K562 (cell line): ENCODE measurements at regions not wholly inside any gene's neighbourhood (a gene's known extent, or its start where the extent isn't known, plus 50 kb on each side); places are given as distances from the start of the nearest gene placed in this dataset.

ENCODE experiments used
- ATAC-seq: fragments of 200-7000 bp; cut with Tn5 transposase; 3 replicates; pipeline ENCODE4 v1.9.1; 2020; ENCODE audit warnings: moderate library complexity
- BruUV-seq: library from RNA; stranded (reverse); fragments of 400-500 nt; replicated peaks from 2 replicates; lab custom pipeline; 2021; lab: Mats Ljungman, UMichigan
- CTCF ChIA-PET: fragments of 300-600 bp; formaldehyde crosslinking; extraction: SDS; loops from one replicate; lab custom pipeline; 2021; ENCODE audit warnings: low intra/inter-chr PET ratio; lab: Yijun Ruan, JAX
- POLR2A ChIA-PET: fragments of 300-600, 350-650 bp; sonication (Branson Sonifier 250); formaldehyde crosslinking; extraction: SDS; loops from one replicate; lab custom pipeline; 2021; ENCODE audit warnings: antibody characterized with exemption, inconsistent platforms; lab: Yijun Ruan, JAX
- DNase-seq, 4 experiments: peaks; one replicate each; pipeline versions ENCODE4 v3.0.0 to v3.0.0-alpha.2; 2011 to 2018; ENCODE audit warnings: low spot score in 3 of 4, mixed read lengths in 3 of 4; ENCODE audit errors: extremely low read depth in 1 of 4
- FAIRE-seq: peaks from 2 replicates; lab custom pipeline; 2011; peaks lifted over from hg19 to GRCh38; lab: Jason Lieb, UNC
- H2AFZ ChIP-seq: 2 replicates; pipeline ENCODE4 v1.6.0; 2011; ENCODE audit warnings: low read depth, low read length, control low read depth, inconsistent platforms
- H3K27ac ChIP-seq: fragments of 200-600 bp; 3 replicates; pipeline ENCODE4 v1.8.0; 2011; ENCODE audit warnings: low read depth, mild to moderate bottlenecking, control low read depth, inconsistent platforms, low read length, moderate library complexity, mixed read lengths; ENCODE audit errors: extremely low read depth
- H3K27me3 ChIP-seq, 2 experiments: fragments of 300-600 bp in 1 of 2; 2 replicates in 1 of 2; 3 replicates in 1 of 2; pipeline versions ENCODE4 v1.6.0 to v1.8.0; 2011; ENCODE audit warnings: inconsistent platforms in 2 of 2, low read length in 2 of 2, mild to moderate bottlenecking in 1 of 2, mixed read lengths in 1 of 2, moderate library complexity in 1 of 2; ENCODE audit not compliant: control insufficient read depth in 2 of 2, insufficient read depth in 2 of 2
- H3K36me3 ChIP-seq: fragments of 300-600 bp; 3 replicates; pipeline ENCODE4 v1.8.0; 2011; ENCODE audit warnings: mild to moderate bottlenecking, low read length, inconsistent platforms; ENCODE audit not compliant: control insufficient read depth, insufficient read depth
- H3K4me1 ChIP-seq, 2 experiments: fragments of 200-600 bp in 1 of 2; replicated peaks in 1 of 2; 2 replicates in 1 of 2; 3 replicates in 1 of 2; pipeline versions ENCODE4 v1.5.1 to v1.8.0; 2011; ENCODE audit warnings: inconsistent platforms in 2 of 2, low read length in 2 of 2, mild to moderate bottlenecking in 1 of 2, mixed read lengths in 1 of 2, moderate library complexity in 1 of 2; ENCODE audit not compliant: control insufficient read depth in 2 of 2, insufficient read depth in 2 of 2
- H3K4me2 ChIP-seq: 2 replicates; pipeline ENCODE4 v1.6.1; 2011; ENCODE audit warnings: low read length, control low read depth, inconsistent platforms, mixed read lengths; ENCODE audit not compliant: insufficient read depth
- H3K4me3 ChIP-seq: fragments of 200-600 bp; sonication (generic), shearing (Covaris generic); 2 replicates; pipeline ENCODE4 v1.5.1; 2016; ENCODE audit warnings: control low read depth, inconsistent platforms
- H3K79me2 ChIP-seq: fragments of 200-600 bp; 3 replicates; pipeline ENCODE4 v1.8.0; 2011; ENCODE audit warnings: low read length, inconsistent platforms; ENCODE audit not compliant: control insufficient read depth, insufficient read depth
- H3K9ac ChIP-seq, 2 experiments: 2 replicates each; pipeline versions ENCODE4 v1.6.0 to v1.6.1; 2011; ENCODE audit warnings: low read depth in 2 of 2, low read length in 2 of 2, control low read depth in 1 of 2, inconsistent platforms in 1 of 2, mild to moderate bottlenecking in 1 of 2, mixed read lengths in 1 of 2; ENCODE audit not compliant: insufficient read depth in 1 of 2
- H3K9me1 ChIP-seq: one replicate; pipeline ENCODE4 v1.6.0; 2011; ENCODE audit warnings: inconsistent platforms, mild to moderate bottlenecking, low read length, moderate library complexity; ENCODE audit not compliant: control insufficient read depth, insufficient read depth
- H3K9me3 ChIP-seq: replicated peaks from 2 replicates; pipeline ENCODE4 v1.5.1; 2011; ENCODE audit warnings: low read depth, low read length, inconsistent platforms; ENCODE audit not compliant: control insufficient read depth, insufficient read depth
- H4K20me1 ChIP-seq: replicated peaks from 2 replicates; pipeline ENCODE4 v1.6.1; 2011; ENCODE audit warnings: low read length, inconsistent platforms, mixed read lengths; ENCODE audit not compliant: control insufficient read depth, insufficient read depth
- ATF3 ChIP-seq, 2 experiments: fragments of 450-650 bp in 1 of 2; sonication (generic) in 1 of 2; formaldehyde crosslinking in 1 of 2; IDR thresholded peaks in 1 of 2; conservative IDR thresholded peaks in 1 of 2; 2 replicates each; pipeline versions ENCODE4 v1.6.1 to v1.8.1; 2016 to 2023; ENCODE audit warnings: mild to moderate bottlenecking in 2 of 2, moderate library complexity in 2 of 2, inconsistent platforms in 1 of 2, missing genetic modification reagents in 1 of 2
- FOXP1 ChIP-seq: sonication (generic); formaldehyde crosslinking; IDR thresholded peaks from 2 replicates; pipeline ENCODE4 v1.8.0; 2022; ENCODE audit warnings: mild to moderate bottlenecking, missing genetic modification reagents
- FUS ChIP-seq: fragments of 200-400 bp; formaldehyde crosslinking; optimal IDR thresholded peaks from 2 replicates; pipeline ENCODE3; 2017; ENCODE audit warnings: low read depth, low read length
- HNRNPLL ChIP-seq: fragments of 200-400 bp; formaldehyde crosslinking; IDR thresholded peaks from 2 replicates; pipeline ENCODE4 v1.6.1; 2017; ENCODE audit warnings: low read length, low read depth, mild to moderate bottlenecking; ENCODE audit not compliant: poor library complexity, severe bottlenecking
- JUNB ChIP-seq: fragments of 450-650 bp; formaldehyde crosslinking; conservative IDR thresholded peaks from 2 replicates; pipeline ENCODE4 v1.4.0; 2020; ENCODE audit warnings: mild to moderate bottlenecking
- NCOA2 ChIP-seq, 2 experiments: fragments of 450-650 bp; IDR thresholded peaks; 2 replicates each; pipeline ENCODE4 v1.6.1; 2018; ENCODE audit warnings: mild to moderate bottlenecking in 2 of 2, moderate library complexity in 1 of 2; ENCODE audit not compliant: partially characterized antibody in 2 of 2
- PRMT5 ChIP-seq: sonication (generic); formaldehyde crosslinking; IDR thresholded peaks from 2 replicates; pipeline ENCODE4 v1.5.0; 2020; ENCODE audit warnings: missing genetic modification reagents
- RBFOX2 ChIP-seq: fragments of 200-400 bp; formaldehyde crosslinking; IDR thresholded peaks from 2 replicates; pipeline ENCODE4 v1.6.1; 2017; ENCODE audit warnings: low read depth, mild to moderate bottlenecking, low read length, moderate library complexity
- RHOXF2B ChIP-seq: fragments of 250-450 bp; sonication (Bioruptor Pico); conservative IDR thresholded peaks from 2 replicates; pipeline ENCODE4 v1.5.1; 2021
- TEAD2 ChIP-seq: fragments of 450-650 bp; IDR thresholded peaks from 2 replicates; pipeline ENCODE4 v1.6.1; 2016; ENCODE audit warnings: missing genetic modification characterization, control low read depth, missing compliant biosample characterization
- TOE1 ChIP-seq, 2 experiments: fragments of 450-650 bp in 1 of 2; sonication (generic) in 1 of 2; formaldehyde crosslinking in 1 of 2; IDR thresholded peaks; 2 replicates each; pipeline versions ENCODE4 v1.7.1 to v1.8.0; 2016 to 2022; ENCODE audit warnings: borderline replicate concordance in 2 of 2, mild to moderate bottlenecking in 2 of 2, antibody characterized with exemption in 1 of 2, inconsistent platforms in 1 of 2, low read depth in 1 of 2, missing genetic modification reagents in 1 of 2, moderate library complexity in 1 of 2
- UBTF ChIP-seq, 2 experiments: IDR thresholded peaks; 2 replicates each; pipeline ENCODE4 v1.6.1; 2012; ENCODE audit warnings: improper control_type of control experiment in 2 of 2, low read depth in 2 of 2, low read length in 2 of 2, borderline replicate concordance in 1 of 2
- ZBED1 ChIP-seq: IDR thresholded peaks from 2 replicates; pipeline ENCODE4 v1.6.1; 2014
- ZNF224 ChIP-seq: sonication (generic); formaldehyde crosslinking; IDR thresholded peaks from 2 replicates; pipeline ENCODE4 v1.8.0; 2022; ENCODE audit warnings: mild to moderate bottlenecking, missing genetic modification reagents
- ZNF551 ChIP-seq: fragments of 250-450 bp; sonication (Bioruptor Pico); IDR thresholded peaks from 2 replicates; pipeline ENCODE4 v1.5.0; 2021; ENCODE audit warnings: mild to moderate bottlenecking, moderate library complexity
- WGBS: fragments of 100-300 bp; shearing (Covaris generic); methylation state at CpG from one replicate; pipeline ENCODE4 v1.1.6; 2016; ENCODE audit warnings: low coverage, mixed read lengths; ENCODE audit not compliant: insufficient coverage; ENCODE audit errors: missing lambda C conversion rate; 5-methylcytosine and 5-hydroxymethylcytosine counted together
- in situ Hi-C: fragments of 300-500 bp; cut with MboI; formaldehyde crosslinking; loops from 4 replicates; pipeline ENCODE4 v1.15.0; 2018; ENCODE audit warnings: inconsistent platforms, mixed read lengths
- intact Hi-C: fragments of 100-400 bp; cut with micrococcal nuclease; formaldehyde crosslinking; loops from 2 replicates; pipeline ENCODE4 v1.14.2; 2022

GRCh38 chr2:167750675-167751074 lies 496.7 kb downstream of the STK39 start (continued):
- no peak for TF ChIP-seq HNRNPLL
- TF ChIP-seq RHOXF2B (CRISPR knock-in tag): no peak
- TF ChIP-seq ZNF224 (CRISPR knock-in tag): no peak
- no peak for TF ChIP-seq ATF3 (IDR thresholded peaks at IDR 0.05)
- TF ChIP-seq ATF3 (CRISPR knock-in tag; conservative IDR thresholded peaks at IDR 0.05): no peak
- no peak for TF ChIP-seq FOXP1 (CRISPR knock-in tag)
- TF ChIP-seq, all 486 proteins: peak for 0

- Histone ChIP-seq H3K4me3 (no peak overlapping the region), H3K27me3 (no peaks in the 10 kb centered on the region), H2AFZ (no peak overlapping the region), H4K20me1 (no peaks in the 10 kb centered on the region), H3K9me3 (no peaks in the 10 kb centered on the region)
- no peak for DNase-seq
- no peak for ATAC-seq
- TF ChIP-seq NCOA2 (IDR thresholded peaks at IDR 0.05; ENCODE audit: partially characterized antibody in 2 of 2): no peak
- TF ChIP-seq TOE1 (IDR thresholded peaks at IDR 0.05; ENCODE audit: borderline replicate concordance): no peak
- TF ChIP-seq TOE1 (CRISPR knock-in tag; IDR thresholded peaks at IDR 0.05; ENCODE audit: borderline replicate concordance, low read depth): no peak
- TF ChIP-seq PRMT5: no peak
- TF ChIP-seq FUS: no peak
- TF ChIP-seq ZBED1: no peak
- TF ChIP-seq ZNF551 (CRISPR knock-in tag): no peak
- no peak for TF ChIP-seq JUNB (CRISPR knock-in tag)
- no peak for TF ChIP-seq UBTF (IDR thresholded peaks at IDR 0.05; ENCODE audit: borderline replicate concordance in 1 of 2, low read depth in 2 of 2, low read length in 2 of 2)
- TF ChIP-seq TEAD2 (tag): no peak
- no peak for TF ChIP-seq RBFOX2
- TF ChIP-seq, all 486 proteins: peak for 0
- POLR2A ChIA-PET: interaction anchor here (1.6 kb wide), 1 partner anchor 20 kb away, joined by 3 read pairs; no protein-coding TSS in a partner anchor
- in situ Hi-C loops: no loop called here
- Histone ChIP-seq H3K4me1 (no peaks in the 10 kb centered on the region), H3K9me1 (no peaks in the 10 kb centered on the region), H3K9ac (no peak overlapping the region), H3K79me2 (no peaks in the 10 kb centered on the region), H3K36me3 (no peaks in the 10 kb centered on the region), H3K27ac (no peak overlapping the region), H3K4me2 (no peak overlapping the region)
- WGBS: 0% methylated on average over 1 of the region's 1 CpG
- FAIRE-seq: no peak
- CTCF ChIA-PET: no interaction called here
- intact Hi-C loops: no loop called here
- no TSS peak for BruUV-seq
Measured at GRCh38 chr2:167749660-167750059, 497.7 kb downstream of the STK39 start.
